Breast epithelium (tissue), 3 donors: ENCODE measurements at regions not wholly inside any gene's neighbourhood (a gene's known extent, or its start where the extent isn't known, plus 50 kb on each side); places are given as distances from the start of the nearest gene placed in this dataset.

ENCODE experiments used
- POLR2A ChIP-seq: fragments of 450-650 bp; IDR thresholded peaks from one replicate; pipeline ENCODE4 v1.6.1; 2016; ENCODE audit warnings: antibody characterized with exemption, mild to moderate bottlenecking, moderate library complexity
- TF ChIP-seq, protein P1 (sequence below), 3 donors: fragments of 450-650 bp; IDR thresholded peaks; one replicate each; pipeline ENCODE4 v1.5.1; 2016 to 2017; ENCODE audit warnings: antibody characterized with exemption in 3 of 3, mild to moderate bottlenecking in 3 of 3, moderate library complexity in 3 of 3

DNA sequence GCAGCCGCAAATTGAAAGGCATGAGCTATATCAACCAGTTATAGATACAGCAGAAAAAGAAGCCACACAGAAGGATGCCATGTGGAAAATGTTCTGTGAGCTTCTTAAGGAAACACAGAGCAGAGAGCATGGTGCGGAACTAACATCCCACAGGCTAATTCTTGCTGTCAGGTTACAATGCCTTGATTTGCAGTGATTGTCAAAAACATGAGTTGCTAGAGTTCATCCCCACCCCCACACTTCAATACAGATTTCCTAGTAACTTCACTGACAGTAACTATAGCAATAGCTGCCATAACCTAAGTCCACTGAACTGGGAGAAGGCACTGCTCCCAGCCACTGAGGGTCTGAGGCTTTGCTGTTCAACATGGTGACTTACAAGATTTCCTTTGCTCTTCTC lies 821.6 kb downstream of the SQOR start:
- TF ChIP-seq, protein P1, sequence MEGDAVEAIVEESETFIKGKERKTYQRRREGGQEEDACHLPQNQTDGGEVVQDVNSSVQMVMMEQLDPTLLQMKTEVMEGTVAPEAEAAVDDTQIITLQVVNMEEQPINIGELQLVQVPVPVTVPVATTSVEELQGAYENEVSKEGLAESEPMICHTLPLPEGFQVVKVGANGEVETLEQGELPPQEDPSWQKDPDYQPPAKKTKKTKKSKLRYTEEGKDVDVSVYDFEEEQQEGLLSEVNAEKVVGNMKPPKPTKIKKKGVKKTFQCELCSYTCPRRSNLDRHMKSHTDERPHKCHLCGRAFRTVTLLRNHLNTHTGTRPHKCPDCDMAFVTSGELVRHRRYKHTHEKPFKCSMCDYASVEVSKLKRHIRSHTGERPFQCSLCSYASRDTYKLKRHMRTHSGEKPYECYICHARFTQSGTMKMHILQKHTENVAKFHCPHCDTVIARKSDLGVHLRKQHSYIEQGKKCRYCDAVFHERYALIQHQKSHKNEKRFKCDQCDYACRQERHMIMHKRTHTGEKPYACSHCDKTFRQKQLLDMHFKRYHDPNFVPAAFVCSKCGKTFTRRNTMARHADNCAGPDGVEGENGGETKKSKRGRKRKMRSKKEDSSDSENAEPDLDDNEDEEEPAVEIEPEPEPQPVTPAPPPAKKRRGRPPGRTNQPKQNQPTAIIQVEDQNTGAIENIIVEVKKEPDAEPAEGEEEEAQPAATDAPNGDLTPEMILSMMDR (IDR thresholded peaks at IDR 0.05), result no peak
- no peak for TF ChIP-seq POLR2A
